Superior temporal gyrus (tissue), 1 donor: ENCODE measurements at regions not wholly inside any gene's neighbourhood (a gene's known extent, or its start where the extent isn't known, plus 50 kb on each side); places are given as distances from the start of the nearest gene placed in this dataset.

Experiments
- DNase-seq: peaks from one replicate; pipeline ENCODE4 v3.0.0-alpha.2; 2016; ENCODE audit errors: extremely low spot score

DNA sequence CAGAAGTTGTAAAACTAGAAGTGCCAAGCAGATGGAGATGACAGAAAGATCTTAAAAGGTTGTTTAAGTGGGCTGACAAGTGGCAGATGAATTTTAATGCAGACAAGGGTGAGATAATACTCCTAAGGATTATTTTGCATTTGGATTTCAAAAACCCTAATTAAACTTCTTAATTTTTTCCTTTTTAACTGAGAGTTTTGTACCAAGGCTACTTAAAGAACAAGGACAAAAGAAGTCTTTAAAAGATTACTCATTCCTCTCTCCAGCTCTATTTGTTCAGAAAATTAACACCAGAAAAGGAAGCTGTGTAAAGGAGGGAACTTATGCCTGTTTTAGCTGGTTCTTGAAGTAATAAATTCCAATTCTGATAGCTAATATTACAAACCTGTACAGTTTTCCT lies 275.4 kb downstream of the ETNK1 start:
- DNase-seq, result no peak

GRCh38 chr12:22904485-22904884 lies 279.5 kb downstream of the ETNK1 start:
- DNase-seq, result no peak

DNA sequence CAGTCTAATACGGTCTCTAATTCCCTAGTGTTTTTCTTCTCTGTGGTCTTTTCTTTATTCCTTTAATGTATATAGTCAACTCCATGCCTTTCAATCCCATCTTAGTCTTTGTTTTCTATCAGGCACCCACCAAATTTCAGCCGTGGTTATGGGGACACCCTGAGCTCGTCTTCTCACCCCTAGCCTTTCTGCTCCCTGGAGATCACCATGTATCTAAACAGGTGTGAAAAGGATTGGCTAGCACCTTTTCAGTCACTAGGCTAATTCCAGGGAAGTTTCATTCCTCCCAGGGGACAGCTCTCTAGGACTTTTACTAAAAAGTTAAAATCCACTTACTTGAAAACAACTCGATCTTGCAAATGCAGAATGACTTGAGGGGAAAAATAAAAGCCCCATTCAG lies 291.3 kb downstream of the ETNK1 start:
- no peak for DNase-seq

- no peak for DNase-seq
Measured at GRCh38 chr12:22916815-22917214, 291.8 kb downstream of the ETNK1 start.

DNA sequence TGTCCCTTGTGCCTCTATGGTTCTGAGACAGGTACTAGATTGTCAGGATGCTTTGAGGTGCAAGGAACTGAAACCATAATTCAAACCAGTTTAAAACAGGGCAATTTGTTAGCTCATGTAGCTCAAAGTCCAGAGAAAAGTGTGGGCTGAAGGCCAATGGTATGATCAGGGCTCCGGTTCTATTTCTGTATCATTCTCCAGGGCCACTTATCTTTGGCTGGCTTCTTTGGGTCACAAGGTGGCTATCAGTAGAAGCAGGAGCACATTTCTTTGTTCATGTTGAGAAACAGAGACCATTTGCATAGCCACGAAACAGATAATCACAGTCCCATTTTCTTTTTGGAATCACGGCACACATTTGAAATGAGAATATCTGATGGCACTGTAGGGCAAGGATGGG lies 294.9 kb downstream of the ETNK1 start:
- DNase-seq, result no peak

DNA sequence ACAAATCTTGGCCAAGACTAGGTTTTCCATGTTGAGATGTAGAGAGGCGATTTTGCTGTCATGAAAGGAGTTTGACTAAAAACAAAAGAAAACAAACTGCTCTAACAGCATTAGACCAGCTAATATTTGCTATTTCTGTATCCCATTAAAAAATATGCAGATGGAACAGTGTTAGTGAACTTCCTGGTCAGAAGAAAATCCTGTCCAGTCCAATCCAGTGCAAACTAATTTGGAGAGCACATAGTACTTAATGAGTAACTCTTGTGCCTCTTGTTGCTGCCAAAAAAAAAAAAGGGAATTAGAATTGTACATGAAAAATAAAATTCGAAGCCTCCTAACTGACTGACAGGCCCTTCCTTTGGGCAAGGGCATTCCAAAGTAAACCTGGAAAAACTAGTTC lies 298.8 kb downstream of the ETNK1 start:
- no peak for DNase-seq

DNA sequence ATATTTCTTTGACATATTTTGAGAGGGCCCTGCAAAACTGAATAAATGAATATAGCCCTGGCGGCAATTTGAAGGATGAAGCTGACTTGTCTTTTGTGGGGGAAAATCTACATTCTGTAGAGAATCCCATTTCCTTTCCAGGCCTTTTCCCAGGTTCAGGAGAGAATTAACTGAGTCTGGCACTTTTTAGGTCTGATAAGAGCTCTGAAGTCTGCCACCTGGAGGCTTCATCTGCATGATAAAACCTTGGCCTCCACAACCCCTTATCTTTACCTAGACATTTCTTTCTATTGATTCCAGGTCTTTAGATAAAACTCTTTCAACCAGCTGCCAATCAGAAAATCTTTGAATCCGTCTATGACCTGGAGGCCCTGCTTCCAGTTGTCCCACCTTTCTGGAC lies 299.4 kb downstream of the ETNK1 start:
- DNase-seq, result no peak

- DNase-seq, result no peak
Measured at GRCh38 chr12:22925623-22926022, 300.7 kb downstream of the ETNK1 start.

- no peak for DNase-seq
Measured at GRCh38 chr12:22932431-22932830, 307.5 kb downstream of the ETNK1 start.

DNA sequence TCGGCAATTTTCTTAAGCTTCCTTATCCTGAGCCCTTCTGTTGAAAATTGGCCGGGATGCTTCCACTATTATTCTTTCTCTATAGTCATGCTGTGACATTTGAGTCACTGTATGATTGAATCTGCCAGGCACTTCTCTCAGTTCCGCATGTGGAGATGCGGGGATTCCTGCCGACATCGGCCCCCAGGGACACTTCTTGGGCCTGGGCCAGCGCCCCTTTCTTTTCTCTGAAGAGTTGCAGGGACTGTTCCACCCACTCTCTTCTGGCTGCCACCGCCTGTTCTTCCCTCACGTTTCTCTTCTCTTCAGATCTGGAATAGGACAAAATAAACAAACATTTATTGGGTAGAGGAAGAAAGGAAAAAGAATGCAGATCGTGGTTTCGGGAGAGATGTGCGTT lies 310.1 kb downstream of the ETNK1 start:
- DNase-seq, result no peak

DNA sequence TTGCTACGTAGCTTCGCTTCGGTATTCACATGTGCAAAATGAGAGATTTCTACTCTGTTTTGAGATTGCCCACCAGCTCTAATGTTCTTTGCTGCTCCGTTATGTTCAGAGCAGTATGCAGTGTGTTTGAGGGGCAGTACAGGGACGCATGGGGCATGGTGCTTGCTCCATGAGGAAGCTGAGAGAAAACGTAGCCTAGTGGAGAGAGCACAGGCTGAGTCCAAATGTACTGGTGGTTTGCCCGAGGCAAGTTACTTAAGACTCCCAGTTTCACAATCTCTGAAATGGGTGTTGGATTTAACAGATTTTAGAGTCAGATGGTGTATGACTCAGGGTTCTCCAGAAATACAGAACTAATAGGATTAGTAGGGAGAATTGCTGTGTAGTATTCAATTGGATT lies 310.5 kb downstream of the ETNK1 start:
- no peak for DNase-seq

GRCh38 chr12:22938323-22938722 lies 313.4 kb downstream of the ETNK1 start:
- no peak for DNase-seq

GRCh38 chr12:22951206-22951605 lies 326.2 kb downstream of the ETNK1 start:
- DNase-seq, result no peak

GRCh38 chr12:22956690-22957089 lies 331.7 kb downstream of the ETNK1 start:
- DNase-seq, result no peak

GRCh38 chr12:22967171-22967570 lies 342.2 kb downstream of the ETNK1 start:
- DNase-seq, result no peak

DNA sequence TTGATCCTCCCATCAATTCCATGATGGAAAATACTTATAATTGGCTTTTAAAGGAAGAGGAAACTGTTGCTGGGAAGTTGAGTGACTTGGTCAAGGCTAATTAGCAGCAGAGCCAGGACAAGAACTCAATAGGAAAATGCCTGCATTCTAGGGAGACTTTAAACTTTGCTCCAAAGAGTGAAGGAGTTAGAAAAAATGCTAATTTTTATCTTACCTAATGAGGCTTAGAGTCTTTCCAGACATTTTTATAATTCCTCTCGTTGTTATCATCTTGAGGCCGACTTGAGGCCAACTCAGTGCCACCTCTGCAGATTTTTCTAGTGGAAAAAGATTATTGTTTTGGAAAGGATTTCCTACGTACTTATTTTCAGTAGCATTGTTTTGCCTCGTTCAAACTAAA lies 344.6 kb downstream of the ETNK1 start:
- no peak for DNase-seq

GRCh38 chr12:22971247-22971646 lies 346.3 kb downstream of the ETNK1 start:
- DNase-seq, result peak; percentile 58

DNA sequence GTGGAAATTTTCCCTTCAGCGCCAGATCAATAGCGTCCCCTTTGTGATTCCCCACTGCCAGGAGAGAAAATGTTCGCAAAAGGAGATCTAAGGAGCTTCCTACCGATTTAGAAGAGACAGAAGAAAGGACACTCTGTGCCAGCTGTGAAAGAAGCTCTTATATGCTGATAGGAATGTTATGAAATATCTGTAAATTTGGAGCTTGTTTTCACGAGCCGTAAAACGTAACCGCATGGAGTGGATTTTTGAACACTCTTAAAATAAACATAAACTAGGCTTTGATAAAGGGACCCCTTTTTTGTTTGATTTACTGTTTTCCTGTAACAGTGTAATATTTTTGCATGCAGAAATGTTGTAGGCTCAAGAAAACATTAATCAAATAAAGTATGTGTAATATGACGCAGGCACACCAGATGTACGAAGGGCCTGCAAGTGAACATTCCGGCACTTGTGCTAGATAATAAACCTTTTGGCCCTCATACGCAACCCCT lies 346.8 kb downstream of the ETNK1 start:
- DNase-seq, result peak; percentile 30

DNA sequence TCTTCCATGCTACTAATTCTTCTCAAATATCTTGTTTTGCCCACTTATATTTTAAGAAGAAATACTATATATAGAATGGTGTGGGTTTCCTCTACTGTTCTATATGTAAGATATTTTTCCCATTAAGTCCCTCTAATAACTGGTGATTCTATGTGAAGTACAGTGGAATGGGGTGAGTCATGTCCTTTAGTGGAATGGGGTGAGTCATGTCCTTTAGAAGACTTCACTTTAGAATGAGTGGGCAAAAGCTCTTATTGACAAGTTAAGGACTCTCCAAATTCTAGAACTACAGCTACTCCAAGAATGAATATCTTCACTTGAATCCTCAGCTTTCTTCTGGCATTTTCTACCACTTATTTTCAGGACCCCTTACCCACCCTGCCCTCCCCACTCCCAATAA lies 349.9 kb downstream of the ETNK1 start:
- DNase-seq, result no peak

DNA sequence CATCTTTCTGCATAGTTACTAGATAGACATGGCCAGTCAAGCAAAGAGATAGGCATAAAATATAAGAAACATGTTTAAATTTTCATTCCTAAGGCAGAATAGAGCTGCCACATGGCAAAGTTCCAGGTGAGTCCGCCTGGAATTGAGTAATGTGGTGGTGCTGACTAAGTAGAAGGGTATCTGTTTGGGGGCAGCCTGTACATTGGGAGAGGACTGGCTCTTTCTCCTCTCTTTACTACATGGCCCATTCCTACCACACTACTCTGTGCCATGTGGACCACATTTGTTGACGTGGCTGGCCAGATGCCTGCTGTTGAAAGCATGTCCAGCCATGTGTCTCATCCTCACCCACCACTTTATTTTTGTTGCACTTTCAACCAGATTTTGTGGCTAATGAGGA lies 354.0 kb downstream of the ETNK1 start:
- no peak for DNase-seq

DNA sequence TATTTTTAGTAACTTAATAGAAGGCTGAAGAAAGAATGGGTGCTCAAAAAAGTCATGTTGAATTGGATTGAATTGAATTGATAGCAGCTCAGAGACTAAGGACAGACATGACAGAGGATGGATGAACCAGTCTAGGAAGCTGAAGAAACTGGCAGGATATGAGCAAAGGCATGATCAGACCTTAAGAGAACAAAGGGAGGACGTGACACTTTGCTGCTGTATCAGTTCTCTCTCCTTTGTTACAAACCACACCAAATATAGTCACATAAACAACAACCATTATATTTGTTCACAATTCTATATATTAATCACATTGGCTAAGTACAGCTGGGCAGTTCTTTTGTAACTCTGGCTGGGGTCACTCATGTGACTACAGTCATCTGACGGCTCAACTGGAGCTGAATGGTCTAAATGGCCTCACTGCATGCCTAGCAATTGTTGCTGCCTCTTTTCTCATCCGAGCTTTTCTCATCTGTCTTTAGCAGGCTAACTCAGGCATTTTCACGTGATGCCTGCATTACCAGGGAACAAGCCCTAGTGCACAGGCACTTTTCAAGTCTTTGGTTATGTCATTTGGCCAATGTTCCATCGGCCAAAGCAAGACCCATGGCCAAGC lies 355.0 kb downstream of the ETNK1 start:
- no peak for DNase-seq

GRCh38 chr12:22981711-22982110 lies 356.7 kb downstream of the ETNK1 start:
- no peak for DNase-seq

DNA sequence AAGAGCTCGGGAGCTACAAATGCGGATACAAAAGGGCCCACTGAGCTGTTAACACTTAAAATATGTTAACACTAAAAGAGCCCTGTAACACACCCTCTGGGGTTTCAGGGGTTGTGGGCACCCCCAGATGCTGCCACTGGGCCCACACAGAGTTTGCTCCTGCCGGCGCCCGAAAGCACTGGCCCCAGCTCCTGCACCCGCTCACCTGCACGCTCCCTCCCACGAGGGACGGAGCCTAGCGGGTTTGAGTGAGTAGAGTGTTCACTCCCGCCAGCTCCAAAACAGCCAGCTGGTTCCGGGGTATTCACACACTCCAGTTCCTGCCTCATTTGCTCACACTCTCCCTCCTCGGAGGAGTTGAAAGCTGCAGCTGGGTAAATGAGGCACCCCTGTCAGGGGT lies 357.7 kb downstream of the ETNK1 start:
- no peak for DNase-seq

DNA sequence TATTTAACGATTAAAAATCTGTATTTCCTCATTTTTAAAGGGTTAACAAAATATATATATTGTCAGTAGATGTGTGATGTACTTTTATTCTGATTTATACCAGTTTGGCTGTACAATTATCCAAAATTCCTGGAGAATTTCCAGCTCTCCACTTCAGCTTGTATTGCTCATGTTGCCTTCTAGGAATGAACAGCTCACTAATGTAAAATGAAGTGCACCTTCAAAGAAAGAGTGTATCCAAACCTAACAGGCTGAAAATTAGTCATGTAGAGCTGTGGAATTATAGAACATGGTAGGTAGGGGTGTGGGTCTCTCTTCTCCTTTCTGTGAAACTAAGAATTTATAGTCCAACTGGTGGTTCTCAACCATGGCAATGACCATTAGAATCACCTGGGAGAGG lies 362.0 kb downstream of the ETNK1 start:
- DNase-seq, result no peak
